Breast epithelium (tissue), 4 donors: ENCODE measurements at regions not wholly inside any gene's neighbourhood (a gene's known extent, or its start where the extent isn't known, plus 50 kb on each side); places are given as distances from the start of the nearest gene placed in this dataset.
"Not testable (repeated sequence)": the region's sequence is repeated elsewhere in the genome, so short reads cannot be mapped to it uniquely, and the experiment has no call there.

Experiments
- DNase-seq, 2 donors: peaks; one replicate each; pipeline ENCODE4 v3.0.0-alpha.2; 2019; ENCODE audit warnings: low spot score in 2 of 2
- H3K27ac ChIP-seq, 2 donors: fragments of 200-600 bp; sonication (generic) in 1 of 2; one replicate each; pipeline ENCODE4 v1.5.1; 2016 to 2019; ENCODE audit warnings: mild to moderate bottlenecking in 1 of 2
- H3K27me3 ChIP-seq, 2 donors: fragments of 200-600 bp; sonication (generic) in 1 of 2; one replicate each; pipeline versions ENCODE4 v1.5.1 to v1.6.0; 2017 to 2019; ENCODE audit warnings: control low read depth in 1 of 2, mild to moderate bottlenecking in 1 of 2
- H3K36me3 ChIP-seq: fragments of 200-600 bp; one replicate; pipeline ENCODE4 v1.5.1; 2019
- H3K4me1 ChIP-seq, 2 donors: fragments of 200-600 bp; sonication (generic); one replicate each; pipeline ENCODE4 v1.5.1; 2016 to 2019; ENCODE audit warnings: control low read depth in 1 of 2
- H3K4me3 ChIP-seq, 3 donors: fragments of 200-600 bp; sonication (generic); 1 replicate in 2 of 3; 2 replicates in 1 of 3; pipeline ENCODE4 v1.5.1; 2016 to 2019; ENCODE audit warnings: mild to moderate bottlenecking in 3 of 3, moderate library complexity in 2 of 3
- H3K9me3 ChIP-seq, 2 donors: fragments of 200-600 bp; sonication (generic) in 1 of 2; one replicate each; pipeline ENCODE4 v1.5.1; 2016 to 2019; ENCODE audit warnings: control low read depth in 1 of 2
- POLR2A ChIP-seq: fragments of 450-650 bp; IDR thresholded peaks from one replicate; pipeline ENCODE4 v1.6.1; 2016; ENCODE audit warnings: antibody characterized with exemption, mild to moderate bottlenecking, moderate library complexity
- POLR2AphosphoS5 ChIP-seq, 3 donors: sonication (generic); formaldehyde crosslinking; IDR thresholded peaks; one replicate each; pipeline ENCODE4 v1.6.1; 2017; ENCODE audit warnings: antibody characterized with exemption in 3 of 3
- intact Hi-C: fragments of 100-400 bp; cut with DNase I; formaldehyde crosslinking; loops from one replicate; pipeline ENCODE4 v1.15.1; 2023; ENCODE audit warnings: low total_unique reads
- TF ChIP-seq, protein P1 (sequence below), 3 donors: fragments of 450-650 bp; IDR thresholded peaks; one replicate each; pipeline ENCODE4 v1.5.1; 2016 to 2017; ENCODE audit warnings: antibody characterized with exemption in 3 of 3, mild to moderate bottlenecking in 3 of 3, moderate library complexity in 3 of 3

DNA sequence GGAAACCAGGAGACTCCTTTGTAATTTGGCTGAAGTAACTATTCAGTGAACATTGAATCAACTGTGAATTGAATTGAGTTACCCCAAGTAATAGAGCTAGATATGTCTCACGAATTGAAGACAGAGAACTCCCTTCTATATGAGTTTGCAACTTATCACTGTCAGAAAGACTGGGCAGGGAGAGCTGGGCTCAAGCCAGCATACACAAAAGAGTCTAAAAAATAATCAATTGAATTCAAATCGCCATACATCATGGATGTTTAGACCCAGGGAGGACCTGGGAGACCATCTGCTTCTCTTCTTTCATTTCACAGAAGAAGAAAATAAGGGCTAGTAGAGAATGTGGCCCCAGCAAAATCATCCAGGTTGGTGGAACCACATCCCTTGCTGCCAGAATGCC, 503.1 kb upstream of the AUTS2 start:
- Histone ChIP-seq H3K36me3 (no peaks in the 10 kb centered on the region), H3K9me3 (peaks cover 16 to 21% of the 10 kb centered on the region in 2 donors), H3K27ac (no peak overlapping the region), H3K4me1 (no peaks in the 10 kb centered on the region), H3K4me3 (no peak overlapping the region), H3K27me3 (no peaks in the 10 kb centered on the region)
- intact Hi-C loops: no loop called here
- TF ChIP-seq, protein P1, sequence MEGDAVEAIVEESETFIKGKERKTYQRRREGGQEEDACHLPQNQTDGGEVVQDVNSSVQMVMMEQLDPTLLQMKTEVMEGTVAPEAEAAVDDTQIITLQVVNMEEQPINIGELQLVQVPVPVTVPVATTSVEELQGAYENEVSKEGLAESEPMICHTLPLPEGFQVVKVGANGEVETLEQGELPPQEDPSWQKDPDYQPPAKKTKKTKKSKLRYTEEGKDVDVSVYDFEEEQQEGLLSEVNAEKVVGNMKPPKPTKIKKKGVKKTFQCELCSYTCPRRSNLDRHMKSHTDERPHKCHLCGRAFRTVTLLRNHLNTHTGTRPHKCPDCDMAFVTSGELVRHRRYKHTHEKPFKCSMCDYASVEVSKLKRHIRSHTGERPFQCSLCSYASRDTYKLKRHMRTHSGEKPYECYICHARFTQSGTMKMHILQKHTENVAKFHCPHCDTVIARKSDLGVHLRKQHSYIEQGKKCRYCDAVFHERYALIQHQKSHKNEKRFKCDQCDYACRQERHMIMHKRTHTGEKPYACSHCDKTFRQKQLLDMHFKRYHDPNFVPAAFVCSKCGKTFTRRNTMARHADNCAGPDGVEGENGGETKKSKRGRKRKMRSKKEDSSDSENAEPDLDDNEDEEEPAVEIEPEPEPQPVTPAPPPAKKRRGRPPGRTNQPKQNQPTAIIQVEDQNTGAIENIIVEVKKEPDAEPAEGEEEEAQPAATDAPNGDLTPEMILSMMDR (IDR thresholded peaks at IDR 0.05): no peak
- TF ChIP-seq POLR2A (no peak), POLR2AphosphoS5 (IDR thresholded peaks at IDR 0.05) (no peak)
- DNase-seq: no peak

- TF ChIP-seq, protein P1 (IDR thresholded peaks at IDR 0.05): no peak
- TF ChIP-seq POLR2AphosphoS5 (IDR thresholded peaks at IDR 0.05): no peak
- no peak for TF ChIP-seq POLR2A
- no peaks in the 10 kb centered on the region for H3K27me3 ChIP-seq
- H3K36me3 ChIP-seq: no peaks in the 10 kb centered on the region
- intact Hi-C loops: no loop called here
- H3K4me3 ChIP-seq: no peak overlapping the region
- H3K9me3 ChIP-seq: peaks cover 16 to 21% of the 10 kb centered on the region in 2 donors
- no peaks in the 10 kb centered on the region for H3K4me1 ChIP-seq
- no peak for DNase-seq
- H3K27ac ChIP-seq: no peak overlapping the region
These were observed 502.6 kb upstream of the AUTS2 start for GRCh38 chr7:69095649-69096048.

- Histone ChIP-seq H3K4me3 (no peak overlapping the region), H3K9me3 (no peaks in the 10 kb centered on the region), H3K27me3 (no peaks in the 10 kb centered on the region), H3K4me1 (no peaks in the 10 kb centered on the region), H3K36me3 (no peaks in the 10 kb centered on the region), H3K27ac (no peak overlapping the region)
- intact Hi-C loops: loop anchor here (5.0 kb wide), 1 partner anchor 927 kb away; no protein-coding TSS in a partner anchor
- no peak for DNase-seq
- TF ChIP-seq POLR2AphosphoS5 (IDR thresholded peaks at IDR 0.05) (no peak), POLR2A (no peak)
- TF ChIP-seq, protein P1 (IDR thresholded peaks at IDR 0.05): no peak
These were observed 494.3 kb upstream of the AUTS2 start for GRCh38 chr7:69104023-69104422.

DNA sequence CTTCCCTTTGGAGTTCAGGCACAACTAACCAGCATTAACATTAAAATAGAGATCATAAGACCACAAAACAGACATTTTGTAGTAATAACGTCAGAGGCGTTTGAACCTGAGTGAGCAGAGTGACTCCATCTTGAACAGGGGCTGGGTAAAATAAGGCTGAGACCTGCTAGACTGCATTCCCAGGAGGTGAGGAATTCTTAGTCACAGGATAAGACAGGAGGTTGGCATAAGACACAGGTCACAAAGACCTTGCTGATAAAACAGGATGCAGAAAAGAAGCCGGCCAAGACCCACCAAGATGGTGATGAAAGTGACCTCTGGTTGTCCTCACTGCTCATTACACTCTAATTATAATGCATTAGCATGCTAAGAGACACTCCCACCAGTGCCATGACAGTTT, 493.2 kb upstream of the AUTS2 start:
- H3K27ac ChIP-seq: no peak overlapping the region
- no peaks in the 10 kb centered on the region for H3K4me1 ChIP-seq
- no peaks in the 10 kb centered on the region for H3K36me3 ChIP-seq
- DNase-seq: peak in 1 of 2 donors; percentile 27
- intact Hi-C loops: no loop called here
- H3K9me3 ChIP-seq: no peaks in the 10 kb centered on the region
- no peak overlapping the region for H3K4me3 ChIP-seq
- no peak for TF ChIP-seq POLR2A
- TF ChIP-seq POLR2AphosphoS5 (IDR thresholded peaks at IDR 0.05): peak in 1 of 3 donors; percentile 22
- H3K27me3 ChIP-seq: no peaks in the 10 kb centered on the region

- no peak overlapping the region for H3K27ac ChIP-seq
- H3K9me3 ChIP-seq: no peaks in the 10 kb centered on the region
- no peaks in the 10 kb centered on the region for H3K4me1 ChIP-seq
- no peaks in the 10 kb centered on the region for H3K27me3 ChIP-seq
- no peak overlapping the region for H3K4me3 ChIP-seq
- DNase-seq: no peak
- H3K36me3 ChIP-seq: no peaks in the 10 kb centered on the region
- intact Hi-C loops: no loop called here
- no peak for TF ChIP-seq POLR2A
- TF ChIP-seq, protein P1 (IDR thresholded peaks at IDR 0.05): no peak
- no peak for TF ChIP-seq POLR2AphosphoS5 (IDR thresholded peaks at IDR 0.05)
These were observed 492.3 kb upstream of the AUTS2 start for GRCh38 chr7:69105981-69106380.

GRCh38 chr7:69106449-69106848, 491.8 kb upstream of the AUTS2 start:
- H3K27ac ChIP-seq, DNase-seq, H3K4me1 ChIP-seq, H3K36me3 ChIP-seq, H3K27me3 ChIP-seq, H3K9me3 ChIP-seq, H3K4me3 ChIP-seq, intact Hi-C loops: not testable (repeated sequence)

DNA sequence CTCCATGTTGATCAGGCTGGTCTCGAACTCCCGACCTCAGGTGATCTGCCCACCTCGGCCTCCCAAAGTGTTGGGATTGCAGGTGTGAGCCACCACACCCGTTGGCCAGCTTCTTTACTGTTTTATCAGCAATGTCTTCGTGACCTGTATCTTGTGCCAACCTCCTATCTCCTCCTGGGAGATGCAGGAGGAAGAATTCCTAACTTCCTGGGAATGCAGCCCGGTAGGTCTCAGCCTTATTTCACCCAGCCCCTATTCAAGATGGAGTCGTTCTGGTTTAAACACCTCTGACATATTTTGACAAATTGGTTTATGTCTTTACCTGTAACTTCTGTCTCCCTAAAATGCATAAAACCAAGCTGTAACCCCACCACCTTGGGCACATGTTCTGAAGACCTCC, 491.3 kb upstream of the AUTS2 start:
- H3K9me3 ChIP-seq, intact Hi-C loops, H3K4me1 ChIP-seq, H3K27ac ChIP-seq, H3K4me3 ChIP-seq, H3K36me3 ChIP-seq, DNase-seq, H3K27me3 ChIP-seq: not testable (repeated sequence)
